Sigmoid colon (tissue), 3 donors: ENCODE measurements at regions not wholly inside any gene's neighbourhood (a gene's known extent, or its start where the extent isn't known, plus 50 kb on each side); places are given as distances from the start of the nearest gene placed in this dataset.

Source experiments
- CTCF ChIP-seq, 4 experiments: fragments of 450-650 bp in 3 of 4; fragments of 200-600 bp in 1 of 4; IDR thresholded peaks; one replicate each; pipeline ENCODE4 v1.5.1; 2016 to 2019; ENCODE audit warnings: antibody characterized with exemption in 4 of 4, mild to moderate bottlenecking in 3 of 4, moderate library complexity in 2 of 4
- POLR2A ChIP-seq, 2 donors: fragments of 450-650 bp; IDR thresholded peaks; one replicate each; pipeline ENCODE4 v1.6.1; 2016; ENCODE audit warnings: antibody characterized with exemption in 2 of 2, mild to moderate bottlenecking in 2 of 2, moderate library complexity in 2 of 2

DNA sequence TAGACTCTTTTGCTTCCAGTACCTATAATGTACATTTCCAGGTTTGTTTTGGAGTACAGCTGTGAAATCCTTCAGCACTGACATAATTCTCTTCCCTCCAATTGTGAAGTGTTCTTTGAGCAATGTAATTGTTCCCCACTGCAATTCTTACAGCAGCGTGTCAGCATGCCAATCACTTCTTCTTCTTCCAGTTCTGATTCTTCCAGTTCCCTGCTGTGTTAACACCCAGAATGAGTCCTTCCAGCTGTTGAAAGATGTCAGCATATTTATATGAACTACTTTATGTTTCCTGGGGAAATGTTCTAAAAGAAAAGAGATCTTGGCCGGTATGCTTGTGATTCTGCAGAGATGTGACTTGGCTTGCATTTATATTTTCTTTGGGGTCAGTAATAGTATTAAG lies 213.9 kb downstream of the UNC5CL start:
- TF ChIP-seq CTCF (IDR thresholded peaks at IDR 0.05) = no peak
- no peak for TF ChIP-seq POLR2A (IDR thresholded peaks at IDR 0.05)
